K562 (cell line): ENCODE measurements at regions not wholly inside any gene's neighbourhood (a gene's known extent, or its start where the extent isn't known, plus 50 kb on each side); places are given as distances from the start of the nearest gene placed in this dataset.

ENCODE experiments used
- ATAC-seq: fragments of 200-7000 bp; cut with Tn5 transposase; 3 replicates; pipeline ENCODE4 v1.9.1; 2020; ENCODE audit warnings: moderate library complexity
- BruUV-seq: library from RNA; stranded (reverse); fragments of 400-500 nt; replicated peaks from 2 replicates; lab custom pipeline; 2021; lab: Mats Ljungman, UMichigan
- CTCF ChIA-PET: fragments of 300-600 bp; formaldehyde crosslinking; extraction: SDS; loops from one replicate; lab custom pipeline; 2021; ENCODE audit warnings: low intra/inter-chr PET ratio; lab: Yijun Ruan, JAX
- POLR2A ChIA-PET: fragments of 300-600, 350-650 bp; sonication (Branson Sonifier 250); formaldehyde crosslinking; extraction: SDS; loops from one replicate; lab custom pipeline; 2021; ENCODE audit warnings: antibody characterized with exemption, inconsistent platforms; lab: Yijun Ruan, JAX
- DNase-seq, 4 experiments: peaks; one replicate each; pipeline versions ENCODE4 v3.0.0 to v3.0.0-alpha.2; 2011 to 2018; ENCODE audit warnings: low spot score in 3 of 4, mixed read lengths in 3 of 4; ENCODE audit errors: extremely low read depth in 1 of 4
- FAIRE-seq: peaks from 2 replicates; lab custom pipeline; 2011; peaks lifted over from hg19 to GRCh38; lab: Jason Lieb, UNC
- H2AFZ ChIP-seq: 2 replicates; pipeline ENCODE4 v1.6.0; 2011; ENCODE audit warnings: low read depth, low read length, control low read depth, inconsistent platforms
- H3K27ac ChIP-seq: fragments of 200-600 bp; 3 replicates; pipeline ENCODE4 v1.8.0; 2011; ENCODE audit warnings: low read depth, mild to moderate bottlenecking, control low read depth, inconsistent platforms, low read length, moderate library complexity, mixed read lengths; ENCODE audit errors: extremely low read depth
- H3K27me3 ChIP-seq, 2 experiments: fragments of 300-600 bp in 1 of 2; 2 replicates in 1 of 2; 3 replicates in 1 of 2; pipeline versions ENCODE4 v1.6.0 to v1.8.0; 2011; ENCODE audit warnings: inconsistent platforms in 2 of 2, low read length in 2 of 2, mild to moderate bottlenecking in 1 of 2, mixed read lengths in 1 of 2, moderate library complexity in 1 of 2; ENCODE audit not compliant: control insufficient read depth in 2 of 2, insufficient read depth in 2 of 2
- H3K36me3 ChIP-seq: fragments of 300-600 bp; 3 replicates; pipeline ENCODE4 v1.8.0; 2011; ENCODE audit warnings: mild to moderate bottlenecking, low read length, inconsistent platforms; ENCODE audit not compliant: control insufficient read depth, insufficient read depth
- H3K4me1 ChIP-seq, 2 experiments: fragments of 200-600 bp in 1 of 2; replicated peaks in 1 of 2; 2 replicates in 1 of 2; 3 replicates in 1 of 2; pipeline versions ENCODE4 v1.5.1 to v1.8.0; 2011; ENCODE audit warnings: inconsistent platforms in 2 of 2, low read length in 2 of 2, mild to moderate bottlenecking in 1 of 2, mixed read lengths in 1 of 2, moderate library complexity in 1 of 2; ENCODE audit not compliant: control insufficient read depth in 2 of 2, insufficient read depth in 2 of 2
- H3K4me2 ChIP-seq: 2 replicates; pipeline ENCODE4 v1.6.1; 2011; ENCODE audit warnings: low read length, control low read depth, inconsistent platforms, mixed read lengths; ENCODE audit not compliant: insufficient read depth
- H3K4me3 ChIP-seq: fragments of 200-600 bp; sonication (generic), shearing (Covaris generic); 2 replicates; pipeline ENCODE4 v1.5.1; 2016; ENCODE audit warnings: control low read depth, inconsistent platforms
- H3K79me2 ChIP-seq: fragments of 200-600 bp; 3 replicates; pipeline ENCODE4 v1.8.0; 2011; ENCODE audit warnings: low read length, inconsistent platforms; ENCODE audit not compliant: control insufficient read depth, insufficient read depth
- H3K9ac ChIP-seq, 2 experiments: 2 replicates each; pipeline versions ENCODE4 v1.6.0 to v1.6.1; 2011; ENCODE audit warnings: low read depth in 2 of 2, low read length in 2 of 2, control low read depth in 1 of 2, inconsistent platforms in 1 of 2, mild to moderate bottlenecking in 1 of 2, mixed read lengths in 1 of 2; ENCODE audit not compliant: insufficient read depth in 1 of 2
- H3K9me1 ChIP-seq: one replicate; pipeline ENCODE4 v1.6.0; 2011; ENCODE audit warnings: inconsistent platforms, mild to moderate bottlenecking, low read length, moderate library complexity; ENCODE audit not compliant: control insufficient read depth, insufficient read depth
- H3K9me3 ChIP-seq: replicated peaks from 2 replicates; pipeline ENCODE4 v1.5.1; 2011; ENCODE audit warnings: low read depth, low read length, inconsistent platforms; ENCODE audit not compliant: control insufficient read depth, insufficient read depth
- H4K20me1 ChIP-seq: replicated peaks from 2 replicates; pipeline ENCODE4 v1.6.1; 2011; ENCODE audit warnings: low read length, inconsistent platforms, mixed read lengths; ENCODE audit not compliant: control insufficient read depth, insufficient read depth
- DDX20 ChIP-seq: fragments of 450-650 bp; IDR thresholded peaks from 2 replicates; pipeline ENCODE4 v1.6.1; 2016; ENCODE audit warnings: missing genetic modification characterization, low read depth, mild to moderate bottlenecking, missing compliant biosample characterization, moderate library complexity
- FOXJ3 ChIP-seq: sonication (generic); formaldehyde crosslinking; IDR thresholded peaks from 2 replicates; pipeline ENCODE4 v1.4.0; 2020; ENCODE audit warnings: mild to moderate bottlenecking, missing genetic modification reagents
- LEF1 ChIP-seq: fragments of 450-650 bp; IDR thresholded peaks from 2 replicates; pipeline ENCODE4 v1.6.1; 2016; ENCODE audit warnings: mild to moderate bottlenecking
- MCM3 ChIP-seq: fragments of 450-650 bp; IDR thresholded peaks from 2 replicates; pipeline ENCODE4 v1.6.1; 2016
- MITF ChIP-seq: IDR thresholded peaks from 2 replicates; pipeline ENCODE4 v1.6.1; 2014; ENCODE audit warnings: antibody characterized with exemption
- MTA1 ChIP-seq: fragments of 450-650 bp; IDR thresholded peaks from 2 replicates; pipeline ENCODE4 v1.6.1; 2017; ENCODE audit warnings: borderline replicate concordance
- MTA3 ChIP-seq: fragments of 450-650 bp; formaldehyde crosslinking; IDR thresholded peaks from 2 replicates; pipeline ENCODE4 v1.6.1; 2017; ENCODE audit warnings: mild to moderate bottlenecking, borderline replicate concordance
- PTBP1 ChIP-seq: fragments of 200-400 bp; formaldehyde crosslinking; IDR thresholded peaks from 2 replicates; pipeline ENCODE4 v1.6.1; 2017; ENCODE audit warnings: low read depth, low read length
- TEAD2 ChIP-seq: fragments of 450-650 bp; IDR thresholded peaks from 2 replicates; pipeline ENCODE4 v1.6.1; 2016; ENCODE audit warnings: missing genetic modification characterization, control low read depth, missing compliant biosample characterization
- ZBTB8A ChIP-seq: fragments of 450-650 bp; IDR thresholded peaks from 2 replicates; pipeline ENCODE4 v1.6.1; 2018; ENCODE audit warnings: mild to moderate bottlenecking, moderate library complexity; ENCODE audit not compliant: partially characterized antibody
- ZNF184 ChIP-seq: sonication (generic); formaldehyde crosslinking; IDR thresholded peaks from 2 replicates; pipeline ENCODE4 v1.5.0; 2020; ENCODE audit warnings: missing genetic modification reagents
- ZNF431 ChIP-seq: sonication (generic); formaldehyde crosslinking; IDR thresholded peaks from 2 replicates; pipeline ENCODE4 v1.8.0; 2022; ENCODE audit warnings: mild to moderate bottlenecking, missing genetic modification reagents
- ZNF584 ChIP-seq: fragments of 200-800 bp; sonication (Bioruptor generic); IDR thresholded peaks from 2 replicates; pipeline ENCODE4 v1.6.1; 2016; ENCODE audit warnings: low read depth, mild to moderate bottlenecking, missing genetic modification characterization, missing compliant biosample characterization
- WGBS: fragments of 100-300 bp; shearing (Covaris generic); methylation state at CpG from one replicate; pipeline ENCODE4 v1.1.6; 2016; ENCODE audit warnings: low coverage, mixed read lengths; ENCODE audit not compliant: insufficient coverage; ENCODE audit errors: missing lambda C conversion rate; 5-methylcytosine and 5-hydroxymethylcytosine counted together
- in situ Hi-C: fragments of 300-500 bp; cut with MboI; formaldehyde crosslinking; loops from 4 replicates; pipeline ENCODE4 v1.15.0; 2018; ENCODE audit warnings: inconsistent platforms, mixed read lengths
- intact Hi-C: fragments of 100-400 bp; cut with micrococcal nuclease; formaldehyde crosslinking; loops from 2 replicates; pipeline ENCODE4 v1.14.2; 2022
- TF ChIP-seq, protein P1 (sequence below): fragments of 450-650 bp; IDR thresholded peaks from 2 replicates; pipeline ENCODE4 v1.6.1; 2016; ENCODE audit warnings: missing biosample characterization, missing genetic modification characterization
- TF ChIP-seq, protein P2 (sequence below): sonication (generic); formaldehyde crosslinking; IDR thresholded peaks from 2 replicates; pipeline ENCODE4 v1.8.0; 2022; ENCODE audit warnings: mild to moderate bottlenecking, missing genetic modification reagents

GRCh38 chr15:59924812-59925522 lies 79.1 kb upstream of the FOXB1 start:
- no peak overlapping the region for H2AFZ ChIP-seq
- H3K79me2 ChIP-seq: no peaks in the 10 kb centered on the region
- no peak overlapping the region for H3K4me3 ChIP-seq
- WGBS: 2% methylated on average over 8 of the region's 8 CpGs
- in situ Hi-C loops: no loop called here
- TF ChIP-seq MITF (no peak), PTBP1 (no peak), TEAD2 (tag) (no peak), FOXJ3 (CRISPR knock-in tag) (no peak), ZNF584 (no peak), ZNF431 (no peak), MCM3 (no peak), MTA1 (no peak), MTA3 (no peak), ZNF184 (CRISPR knock-in tag) (no peak), ZBTB8A (no peak), DDX20 (tag) (no peak), LEF1 (no peak)
- TF ChIP-seq, protein P1, sequence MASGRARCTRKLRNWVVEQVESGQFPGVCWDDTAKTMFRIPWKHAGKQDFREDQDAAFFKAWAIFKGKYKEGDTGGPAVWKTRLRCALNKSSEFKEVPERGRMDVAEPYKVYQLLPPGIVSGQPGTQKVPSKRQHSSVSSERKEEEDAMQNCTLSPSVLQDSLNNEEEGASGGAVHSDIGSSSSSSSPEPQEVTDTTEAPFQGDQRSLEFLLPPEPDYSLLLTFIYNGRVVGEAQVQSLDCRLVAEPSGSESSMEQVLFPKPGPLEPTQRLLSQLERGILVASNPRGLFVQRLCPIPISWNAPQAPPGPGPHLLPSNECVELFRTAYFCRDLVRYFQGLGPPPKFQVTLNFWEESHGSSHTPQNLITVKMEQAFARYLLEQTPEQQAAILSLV (tag): no peak
- TF ChIP-seq, protein P2, sequence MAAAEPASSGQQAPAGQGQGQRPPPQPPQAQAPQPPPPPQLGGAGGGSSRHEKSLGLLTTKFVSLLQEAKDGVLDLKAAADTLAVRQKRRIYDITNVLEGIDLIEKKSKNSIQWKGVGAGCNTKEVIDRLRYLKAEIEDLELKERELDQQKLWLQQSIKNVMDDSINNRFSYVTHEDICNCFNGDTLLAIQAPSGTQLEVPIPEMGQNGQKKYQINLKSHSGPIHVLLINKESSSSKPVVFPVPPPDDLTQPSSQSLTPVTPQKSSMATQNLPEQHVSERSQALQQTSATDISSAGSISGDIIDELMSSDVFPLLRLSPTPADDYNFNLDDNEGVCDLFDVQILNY (CRISPR knock-in tag): no peak
- H4K20me1 ChIP-seq: no peaks in the 10 kb centered on the region
- no TSS peak for BruUV-seq
- ChIA-PET CTCF (no interaction called here), POLR2A (interaction anchor here (0.6 kb wide), 2 partner anchors 8 to 367 kb away, joined by 3 read pairs; no protein-coding TSS in a partner anchor)
- H3K27ac ChIP-seq: no peak overlapping the region
- no peak for ATAC-seq
- FAIRE-seq: no peak
- H3K9me1 ChIP-seq: no peaks in the 10 kb centered on the region
- H3K4me1 ChIP-seq: no peaks in the 10 kb centered on the region
- no peak overlapping the region for H3K4me2 ChIP-seq
- H3K36me3 ChIP-seq: no peaks in the 10 kb centered on the region
- no peaks in the 10 kb centered on the region for H3K9me3 ChIP-seq
- H3K27me3 ChIP-seq: peaks cover 0 to 7% of the 10 kb centered on the region in 2 experiments; a peak in 3 of 5 replicates
- H3K9ac ChIP-seq: no peak overlapping the region
- DNase-seq: no peak
- intact Hi-C loops: no loop called here
